ENCODE measurements at regions not wholly inside any gene's neighbourhood (a gene's known extent, or its start where the extent isn't known, plus 50 kb on each side); places are given as distances from the start of the nearest gene placed in this dataset.

- TF ChIP-seq CTCF (IDR thresholded peaks at IDR 0.05; ENCODE audit: insufficient read depth, low read length): no peak
- no peak overlapping the region for H3K4me3 ChIP-seq (ENCODE audit: low read depth, low read length)
- DNase-seq (ENCODE audit: low read depth): no peak
Measured at GRCh38 chr2:59583173-59583765, 970.2 kb downstream of the BCL11A start.

GRCh38 chr2:59578349-59578748, 975.1 kb downstream of the BCL11A start:
- no peak for DNase-seq (ENCODE audit: low read depth)
- H3K4me3 ChIP-seq (ENCODE audit: low read depth, low read length): no peak overlapping the region
- TF ChIP-seq CTCF (IDR thresholded peaks at IDR 0.05; ENCODE audit: insufficient read depth, low read length): no peak

GRCh38 chr2:59575191-59575590, 978.3 kb downstream of the BCL11A start:
- H3K4me3 ChIP-seq (ENCODE audit: low read depth, low read length): no peak overlapping the region
- no peak for TF ChIP-seq CTCF (IDR thresholded peaks at IDR 0.05; ENCODE audit: insufficient read depth, low read length)
- DNase-seq (ENCODE audit: low read depth): no peak

GRCh38 chr2:59572227-59572626, 981.2 kb downstream of the BCL11A start:
- H3K4me3 ChIP-seq (ENCODE audit: low read depth, low read length): no peak overlapping the region
- TF ChIP-seq CTCF (IDR thresholded peaks at IDR 0.05; ENCODE audit: insufficient read depth, low read length): no peak
- no peak for DNase-seq (ENCODE audit: low read depth)

- no peak for DNase-seq (ENCODE audit: low read depth)
- no peak for TF ChIP-seq CTCF (IDR thresholded peaks at IDR 0.05; ENCODE audit: insufficient read depth, low read length)
- H3K4me3 ChIP-seq (ENCODE audit: low read depth, low read length): no peak overlapping the region
Measured at GRCh38 chr2:59570818-59571217, 982.6 kb downstream of the BCL11A start.

GRCh38 chr2:59569124-59569523, 984.3 kb downstream of the BCL11A start:
- no peak for TF ChIP-seq CTCF (IDR thresholded peaks at IDR 0.05; ENCODE audit: insufficient read depth, low read length)
- DNase-seq (ENCODE audit: low read depth): no peak
- H3K4me3 ChIP-seq (ENCODE audit: low read depth, low read length): no peak overlapping the region

- TF ChIP-seq CTCF (IDR thresholded peaks at IDR 0.05; ENCODE audit: insufficient read depth, low read length): no peak
- no peak overlapping the region for H3K4me3 ChIP-seq (ENCODE audit: low read depth, low read length)
- no peak for DNase-seq (ENCODE audit: low read depth)
Measured at GRCh38 chr2:59568461-59568860, 985.0 kb downstream of the BCL11A start.

Data from fibroblast of the aortic adventitia (primary cell).